ENCODE measurements at regions not wholly inside any gene's neighbourhood (a gene's known extent, or its start where the extent isn't known, plus 50 kb on each side); places are given as distances from the start of the nearest gene placed in this dataset.
"Not testable (repeated sequence)": the region's sequence is repeated elsewhere in the genome, so short reads cannot be mapped to it uniquely, and the experiment has no call there.

GRCh38 chr12:38384816-38385378 is 68.3 kb downstream of the ALG10B start:
- no peak for DNase-seq

- DNase-seq, result no peak
Measured at GRCh38 chr12:38385486-38385885, 68.9 kb downstream of the ALG10B start.

GRCh38 chr12:38386205-38386985 is 69.8 kb downstream of the ALG10B start:
- DNase-seq, result no peak

- DNase-seq, result no peak
Measured at GRCh38 chr12:38389614-38390013, 73.0 kb downstream of the ALG10B start.

GRCh38 chr12:38391007-38391406 is 74.4 kb downstream of the ALG10B start:
- DNase-seq, result no peak

- no peak for DNase-seq
Measured at GRCh38 chr12:38392554-38393144, 76.1 kb downstream of the ALG10B start.

- DNase-seq, result no peak
Measured at GRCh38 chr12:38399711-38400206, 83.2 kb downstream of the ALG10B start.

- DNase-seq, result no peak
Measured at GRCh38 chr12:38402811-38403210, 86.2 kb downstream of the ALG10B start.

- no peak for DNase-seq
Measured at GRCh38 chr12:38409511-38409910, 92.9 kb downstream of the ALG10B start.

GRCh38 chr12:38411426-38411825 is 94.9 kb downstream of the ALG10B start:
- no peak for DNase-seq

- DNase-seq, result no peak
Measured at GRCh38 chr12:38411946-38412345, 95.4 kb downstream of the ALG10B start.

- no peak for DNase-seq
Measured at GRCh38 chr12:38417101-38417500, 100.5 kb downstream of the ALG10B start.

GRCh38 chr12:38424436-38424835 is 107.9 kb downstream of the ALG10B start:
- DNase-seq, result no peak

- DNase-seq, result no peak
Measured at GRCh38 chr12:38427442-38427841, 110.9 kb downstream of the ALG10B start.

GRCh38 chr12:38431921-38432320 is 115.3 kb downstream of the ALG10B start:
- no peak for DNase-seq

- DNase-seq, result not testable (repeated sequence)
Measured at GRCh38 chr12:38441871-38442281, 125.3 kb downstream of the ALG10B start.

- DNase-seq, result no peak
Measured at GRCh38 chr12:38445040-38445439, 128.5 kb downstream of the ALG10B start.

- DNase-seq, result no peak
Measured at GRCh38 chr12:38448991-38449390, 132.4 kb downstream of the ALG10B start.

- no peak for DNase-seq
Measured at GRCh38 chr12:38456537-38457120, 140.1 kb downstream of the ALG10B start.

- no peak for DNase-seq
Measured at GRCh38 chr12:38465020-38465419, 148.4 kb downstream of the ALG10B start.

GRCh38 chr12:38469715-38470114 is 153.1 kb downstream of the ALG10B start:
- DNase-seq, result no peak

- DNase-seq, result no peak
Measured at GRCh38 chr12:38477340-38478090, 160.9 kb downstream of the ALG10B start.

GRCh38 chr12:38480594-38480993 is 164.0 kb downstream of the ALG10B start:
- no peak for DNase-seq
